ENCODE measurements at regions not wholly inside any gene's neighbourhood (a gene's known extent, or its start where the extent isn't known, plus 50 kb on each side); places are given as distances from the start of the nearest gene placed in this dataset.

GRCh38 chr18:39841482-39842365 lies 2113.3 kb upstream of the PIK3C3 start (continued):
- TF ChIP-seq KDM5A (IDR thresholded peaks at IDR 0.05; ENCODE audit: low read length) (no peak), RNF2 (IDR thresholded peaks at IDR 0.05; ENCODE audit: borderline replicate concordance, low read depth, low read length, missing control alignments, poor library complexity, severe bottlenecking) (no peak), CEBPB (IDR thresholded peaks at IDR 0.05; ENCODE audit: low read depth, low read length) (no peak), ZNF274 (IDR thresholded peaks at IDR 0.05; ENCODE audit: borderline replicate concordance, extremely low read depth, low read length) (no peak), ATF2 (IDR thresholded peaks at IDR 0.05; ENCODE audit: low read length) (no peak), POLR2A (IDR thresholded peaks at IDR 0.05; ENCODE audit: control extremely low read depth in 1 of 2, low read depth in 2 of 2, low read length in 2 of 2) (no peak), CREB1 (IDR thresholded peaks at IDR 0.05) (no peak)

Measured in H1 (cell line).